22Rv1 (cell line): ENCODE measurements at regions not wholly inside any gene's neighbourhood (a gene's known extent, or its start where the extent isn't known, plus 50 kb on each side); places are given as distances from the start of the nearest gene placed in this dataset.

ENCODE experiments used
- ZFX ChIP-seq: fragments of 450-650 bp; IDR thresholded peaks from 2 replicates; pipeline ENCODE4 v1.6.1; 2017; ENCODE audit warnings: antibody characterized with exemption, borderline replicate concordance
- TF ChIP-seq, protein P1 (sequence below): fragments of 450-650 bp; IDR thresholded peaks from 2 replicates; pipeline ENCODE4 v1.5.1; 2017; ENCODE audit warnings: mild to moderate bottlenecking

DNA sequence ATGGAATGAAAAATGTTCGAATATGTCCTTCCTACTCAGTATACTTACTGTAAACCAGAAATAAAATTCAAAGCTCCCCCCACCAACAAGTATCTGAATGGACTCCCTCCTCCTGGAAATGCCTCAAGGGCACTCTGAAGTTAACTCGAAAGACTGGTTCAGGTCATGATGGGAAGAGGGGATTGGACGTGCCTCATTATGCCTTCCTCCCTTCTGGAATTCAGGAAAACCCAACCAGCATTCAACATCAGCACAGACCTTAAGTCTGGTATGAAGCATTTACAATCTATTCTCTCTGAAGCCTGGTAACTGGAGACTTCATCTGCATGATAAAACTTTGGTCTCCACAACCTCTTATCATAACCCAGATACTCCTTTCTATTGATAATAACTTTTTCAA, 428.3 kb upstream of the RAG2 start:
- TF ChIP-seq, protein P1, sequence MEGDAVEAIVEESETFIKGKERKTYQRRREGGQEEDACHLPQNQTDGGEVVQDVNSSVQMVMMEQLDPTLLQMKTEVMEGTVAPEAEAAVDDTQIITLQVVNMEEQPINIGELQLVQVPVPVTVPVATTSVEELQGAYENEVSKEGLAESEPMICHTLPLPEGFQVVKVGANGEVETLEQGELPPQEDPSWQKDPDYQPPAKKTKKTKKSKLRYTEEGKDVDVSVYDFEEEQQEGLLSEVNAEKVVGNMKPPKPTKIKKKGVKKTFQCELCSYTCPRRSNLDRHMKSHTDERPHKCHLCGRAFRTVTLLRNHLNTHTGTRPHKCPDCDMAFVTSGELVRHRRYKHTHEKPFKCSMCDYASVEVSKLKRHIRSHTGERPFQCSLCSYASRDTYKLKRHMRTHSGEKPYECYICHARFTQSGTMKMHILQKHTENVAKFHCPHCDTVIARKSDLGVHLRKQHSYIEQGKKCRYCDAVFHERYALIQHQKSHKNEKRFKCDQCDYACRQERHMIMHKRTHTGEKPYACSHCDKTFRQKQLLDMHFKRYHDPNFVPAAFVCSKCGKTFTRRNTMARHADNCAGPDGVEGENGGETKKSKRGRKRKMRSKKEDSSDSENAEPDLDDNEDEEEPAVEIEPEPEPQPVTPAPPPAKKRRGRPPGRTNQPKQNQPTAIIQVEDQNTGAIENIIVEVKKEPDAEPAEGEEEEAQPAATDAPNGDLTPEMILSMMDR = no peak
- TF ChIP-seq ZFX = no peak
